ENCODE measurements at regions not wholly inside any gene's neighbourhood (a gene's known extent, or its start where the extent isn't known, plus 50 kb on each side); places are given as distances from the start of the nearest gene placed in this dataset.

- 97 to 98% methylated on average over 3 of the region's 3 CpGs for WGBS, 2 donors
- Histone ChIP-seq H3K9me3 (ENCODE audit: control insufficient read depth, low read length) (no peaks in the 10 kb centered on the region), H3K36me3 (ENCODE audit: control insufficient read depth in 1 of 2, insufficient read depth in 2 of 2, low read length in 1 of 2) (no peaks in the 10 kb centered on the region), H3K4me3 (ENCODE audit: low read length in 2 of 2) (no peak overlapping the region), H3K27ac (ENCODE audit: low read depth in 1 of 2, low read length in 2 of 2) (no peak overlapping the region), H3K27me3 (ENCODE audit: control insufficient read depth in 1 of 2, insufficient read depth in 2 of 2, low read length in 1 of 2) (no peaks in the 10 kb centered on the region), H3K4me1 (ENCODE audit: control insufficient read depth in 1 of 2, insufficient read depth in 2 of 2, low read length in 2 of 2) (no peaks in the 10 kb centered on the region)
- DNase-seq, result no peak
- intact Hi-C loops (cut with DNase I), result no loop called here
- no peak for ATAC-seq (ENCODE audit: low FRiP score)
Observed at GRCh38 chr6:4707011-4707410, 69.2 kb upstream of the CDYL start.

- H3K4me3 ChIP-seq (ENCODE audit: low read length in 2 of 2), result no peak overlapping the region
- H3K27me3 ChIP-seq (ENCODE audit: control insufficient read depth in 1 of 2, insufficient read depth in 2 of 2, low read length in 1 of 2), result no peaks in the 10 kb centered on the region
- ATAC-seq (ENCODE audit: low FRiP score) (no peak), DNase-seq (no peak)
- H3K4me1 ChIP-seq (ENCODE audit: control insufficient read depth in 1 of 2, insufficient read depth in 2 of 2, low read length in 2 of 2), result no peaks in the 10 kb centered on the region
- H3K36me3 ChIP-seq (ENCODE audit: control insufficient read depth in 1 of 2, insufficient read depth in 2 of 2, low read length in 1 of 2), result no peaks in the 10 kb centered on the region
- H3K27ac ChIP-seq (ENCODE audit: low read depth in 1 of 2, low read length in 2 of 2), result no peak overlapping the region
- intact Hi-C loops (cut with DNase I), result no loop called here
- H3K9me3 ChIP-seq (ENCODE audit: control insufficient read depth, low read length), result no peaks in the 10 kb centered on the region
- 78 to 84% methylated on average over 5 of the region's 5 CpGs for WGBS, 2 donors
Observed at GRCh38 chr6:4705809-4706208, 70.4 kb upstream of the CDYL start.

- WGBS, 2 donors, result 64 to 81% methylated on average over 3 of the region's 3 CpGs
- Histone ChIP-seq H3K9me3 (ENCODE audit: control insufficient read depth, low read length) (no peaks in the 10 kb centered on the region), H3K4me1 (ENCODE audit: control insufficient read depth in 1 of 2, insufficient read depth in 2 of 2, low read length in 2 of 2) (no peaks in the 10 kb centered on the region), H3K4me3 (ENCODE audit: low read length in 2 of 2) (no peak overlapping the region), H3K27ac (ENCODE audit: low read depth in 1 of 2, low read length in 2 of 2) (no peak overlapping the region), H3K36me3 (ENCODE audit: control insufficient read depth in 1 of 2, insufficient read depth in 2 of 2, low read length in 1 of 2) (no peaks in the 10 kb centered on the region), H3K27me3 (ENCODE audit: control insufficient read depth in 1 of 2, insufficient read depth in 2 of 2, low read length in 1 of 2) (no peaks in the 10 kb centered on the region)
- intact Hi-C loops (cut with DNase I), result no loop called here
- ATAC-seq (ENCODE audit: low FRiP score) (no peak), DNase-seq (no peak)
Observed at GRCh38 chr6:4703382-4703781, 72.8 kb upstream of the CDYL start.

- Histone ChIP-seq H3K27me3 (ENCODE audit: control insufficient read depth in 1 of 2, insufficient read depth in 2 of 2, low read length in 1 of 2) (no peaks in the 10 kb centered on the region), H3K9me3 (ENCODE audit: control insufficient read depth, low read length) (no peaks in the 10 kb centered on the region), H3K27ac (ENCODE audit: low read depth in 1 of 2, low read length in 2 of 2) (no peak overlapping the region), H3K36me3 (ENCODE audit: control insufficient read depth in 1 of 2, insufficient read depth in 2 of 2, low read length in 1 of 2) (no peaks in the 10 kb centered on the region), H3K4me3 (ENCODE audit: low read length in 2 of 2) (no peak overlapping the region), H3K4me1 (ENCODE audit: control insufficient read depth in 1 of 2, insufficient read depth in 2 of 2, low read length in 2 of 2) (no peaks in the 10 kb centered on the region)
- DNase-seq (no peak), ATAC-seq (ENCODE audit: low FRiP score) (no peak)
- intact Hi-C loops (cut with DNase I), result no loop called here
- WGBS, 2 donors, result 61 to 63% methylated on average over 3 of the region's 3 CpGs
Observed at GRCh38 chr6:4698901-4699659, 77.1 kb upstream of the CDYL start.

GRCh38 chr6:4693173-4693970 lies 82.8 kb upstream of the CDYL start:
- no peak overlapping the region for H3K27ac ChIP-seq (ENCODE audit: low read depth in 1 of 2, low read length in 2 of 2)
- ATAC-seq (ENCODE audit: low FRiP score) (no peak), DNase-seq (no peak)
- WGBS, 2 donors, result 2 to 14% methylated on average over 4 of the region's 4 CpGs
- no peaks in the 10 kb centered on the region for H3K27me3 ChIP-seq (ENCODE audit: control insufficient read depth in 1 of 2, insufficient read depth in 2 of 2, low read length in 1 of 2)
- H3K9me3 ChIP-seq (ENCODE audit: control insufficient read depth, low read length), result no peaks in the 10 kb centered on the region
- no peaks in the 10 kb centered on the region for H3K36me3 ChIP-seq (ENCODE audit: control insufficient read depth in 1 of 2, insufficient read depth in 2 of 2, low read length in 1 of 2)
- no peak overlapping the region for H3K4me3 ChIP-seq (ENCODE audit: low read length in 2 of 2)
- intact Hi-C loops (cut with DNase I), result no loop called here
- H3K4me1 ChIP-seq (ENCODE audit: control insufficient read depth in 1 of 2, insufficient read depth in 2 of 2, low read length in 2 of 2), result no peaks in the 10 kb centered on the region

GRCh38 chr6:4692664-4693063 lies 83.5 kb upstream of the CDYL start:
- DNase-seq (no peak), ATAC-seq (ENCODE audit: low FRiP score) (no peak)
- Histone ChIP-seq H3K4me1 (ENCODE audit: control insufficient read depth in 1 of 2, insufficient read depth in 2 of 2, low read length in 2 of 2) (no peaks in the 10 kb centered on the region), H3K4me3 (ENCODE audit: low read length in 2 of 2) (no peak overlapping the region), H3K9me3 (ENCODE audit: control insufficient read depth, low read length) (no peaks in the 10 kb centered on the region), H3K36me3 (ENCODE audit: control insufficient read depth in 1 of 2, insufficient read depth in 2 of 2, low read length in 1 of 2) (no peaks in the 10 kb centered on the region), H3K27ac (ENCODE audit: low read depth in 1 of 2, low read length in 2 of 2) (no peak overlapping the region), H3K27me3 (ENCODE audit: control insufficient read depth in 1 of 2, insufficient read depth in 2 of 2, low read length in 1 of 2) (no peaks in the 10 kb centered on the region)
- intact Hi-C loops (cut with DNase I), result no loop called here
- 94 to 97% methylated on average over 3 of the region's 3 CpGs for WGBS, 2 donors

GRCh38 chr6:4687989-4688947 lies 87.9 kb upstream of the CDYL start:
- Histone ChIP-seq H3K9me3 (ENCODE audit: control insufficient read depth, low read length) (peaks cover 2% of the 10 kb centered on the region), H3K4me1 (ENCODE audit: control insufficient read depth in 1 of 2, insufficient read depth in 2 of 2, low read length in 2 of 2) (no peaks in the 10 kb centered on the region), H3K27ac (ENCODE audit: low read depth in 1 of 2, low read length in 2 of 2) (no peak overlapping the region), H3K4me3 (ENCODE audit: low read length in 2 of 2) (no peak overlapping the region), H3K36me3 (ENCODE audit: control insufficient read depth in 1 of 2, insufficient read depth in 2 of 2, low read length in 1 of 2) (no peaks in the 10 kb centered on the region), H3K27me3 (ENCODE audit: control insufficient read depth in 1 of 2, insufficient read depth in 2 of 2, low read length in 1 of 2) (no peaks in the 10 kb centered on the region)
- ATAC-seq (ENCODE audit: low FRiP score) (no peak), DNase-seq (no peak)
- intact Hi-C loops (cut with DNase I), result no loop called here
- WGBS, 2 donors, result 81% methylated on average over 14 of the region's 14 CpGs

- Histone ChIP-seq H3K9me3 (ENCODE audit: control insufficient read depth, low read length) (peaks cover 2% of the 10 kb centered on the region), H3K27me3 (ENCODE audit: control insufficient read depth in 1 of 2, insufficient read depth in 2 of 2, low read length in 1 of 2) (no peaks in the 10 kb centered on the region), H3K4me3 (ENCODE audit: low read length in 2 of 2) (no peak overlapping the region), H3K4me1 (ENCODE audit: control insufficient read depth in 1 of 2, insufficient read depth in 2 of 2, low read length in 2 of 2) (no peaks in the 10 kb centered on the region), H3K36me3 (ENCODE audit: control insufficient read depth in 1 of 2, insufficient read depth in 2 of 2, low read length in 1 of 2) (no peaks in the 10 kb centered on the region), H3K27ac (ENCODE audit: low read depth in 1 of 2, low read length in 2 of 2) (no peak overlapping the region)
- no peak for DNase-seq
- no peak for ATAC-seq (ENCODE audit: low FRiP score)
- intact Hi-C loops (cut with DNase I), result no loop called here
Observed at GRCh38 chr6:4687656-4687988, 88.6 kb upstream of the CDYL start.
